GM12874 (cell line): ENCODE measurements at regions not wholly inside any gene's neighbourhood (a gene's known extent, or its start where the extent isn't known, plus 50 kb on each side); places are given as distances from the start of the nearest gene placed in this dataset.

Source experiments
- CTCF ChIP-seq: IDR thresholded peaks from 2 replicates; pipeline ENCODE4 v1.5.1; 2011; ENCODE audit warnings: low read depth, mild to moderate bottlenecking, control low read depth, low read length, moderate library complexity; ENCODE audit not compliant: insufficient read depth

GRCh38 chr14:97395068-97395467 is 597.9 kb downstream of the VRK1 start:
- TF ChIP-seq CTCF = no peak

DNA sequence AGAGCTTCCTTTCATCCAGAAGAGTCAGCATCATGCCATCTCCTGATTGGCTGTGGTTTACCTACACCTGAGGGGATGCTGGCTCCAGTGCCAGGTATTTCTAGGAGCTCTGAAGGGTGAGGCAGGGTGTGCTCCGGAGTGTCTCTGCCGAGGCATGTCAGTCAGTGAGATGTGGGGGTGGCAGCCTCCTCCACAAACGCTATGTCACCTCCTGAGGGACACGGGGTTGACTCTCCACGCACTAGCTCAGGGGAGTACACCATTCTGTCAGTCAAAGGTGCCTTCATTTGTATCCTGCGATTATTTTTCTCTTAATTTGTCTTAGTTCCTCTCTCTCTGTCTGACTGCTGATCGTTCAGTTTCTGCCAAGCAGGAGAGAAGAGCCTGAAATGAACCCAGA is 604.5 kb downstream of the VRK1 start:
- no peak for TF ChIP-seq CTCF

- no peak for TF ChIP-seq CTCF
Measured at GRCh38 chr14:97402279-97402678, 605.1 kb downstream of the VRK1 start.

GRCh38 chr14:97407701-97408407 is 610.7 kb downstream of the VRK1 start:
- TF ChIP-seq CTCF = no peak

DNA sequence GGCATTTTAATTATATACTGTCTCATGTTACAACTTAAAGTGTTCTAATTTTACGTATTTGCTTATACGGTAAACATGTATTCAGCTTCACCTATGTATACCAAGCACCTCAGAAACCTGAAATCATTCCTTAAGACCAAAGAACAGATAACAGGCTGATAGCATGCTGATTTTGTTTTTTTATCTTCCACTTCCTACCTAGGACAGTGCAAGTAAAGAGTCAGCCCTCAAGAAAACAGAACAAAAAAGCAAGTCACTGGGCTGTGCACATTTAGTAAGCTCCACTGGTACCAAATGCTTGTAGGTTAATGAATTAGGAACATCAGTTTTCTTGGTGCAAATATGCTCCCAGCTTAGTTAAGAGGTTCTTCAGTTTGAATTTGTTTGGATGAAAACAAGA is 611.3 kb downstream of the VRK1 start:
- TF ChIP-seq CTCF = no peak

DNA sequence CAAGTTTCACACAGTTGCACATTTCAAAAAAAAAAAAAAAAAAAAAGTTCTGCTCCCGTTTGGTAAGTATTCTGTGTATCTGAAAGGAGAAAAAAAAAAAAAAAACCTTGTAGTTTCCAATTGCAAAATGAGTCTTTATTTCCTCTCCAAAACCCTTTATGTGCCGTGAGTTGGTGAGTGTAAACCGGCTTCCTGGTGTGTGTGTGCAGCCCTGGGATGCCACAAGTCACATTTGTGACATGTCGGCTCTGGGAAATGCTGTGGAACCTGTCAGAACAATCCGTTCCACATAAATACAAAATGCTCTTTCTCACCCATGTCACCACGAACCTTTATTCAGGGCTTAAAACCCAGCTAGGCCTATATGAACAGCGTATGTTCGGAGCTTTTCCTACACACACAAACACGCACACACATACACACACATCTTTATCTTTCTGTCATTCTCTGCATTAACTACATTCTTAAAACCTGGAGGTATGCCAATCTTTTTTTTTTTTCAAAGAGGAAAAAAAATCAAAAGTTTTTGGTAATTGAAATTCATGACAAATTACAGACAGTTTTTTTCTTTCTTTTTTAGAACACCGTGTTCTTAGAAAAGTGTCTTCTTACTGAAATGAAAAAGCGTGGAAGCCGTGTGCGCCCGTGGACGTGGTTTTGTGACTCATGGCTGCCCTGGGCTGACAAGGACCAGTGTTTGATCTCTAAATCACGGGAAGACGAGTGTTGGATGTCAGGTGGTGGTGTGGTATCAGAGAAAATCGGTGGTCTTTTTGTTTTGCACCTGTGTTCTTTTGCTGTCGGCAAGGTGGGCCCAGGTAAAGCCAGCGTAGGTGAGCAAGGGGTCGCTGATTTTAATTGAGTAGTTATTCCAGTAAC is 612.0 kb downstream of the VRK1 start:
- no peak for TF ChIP-seq CTCF
